Breast epithelium (tissue), 3 donors: ENCODE measurements at regions not wholly inside any gene's neighbourhood (a gene's known extent, or its start where the extent isn't known, plus 50 kb on each side); places are given as distances from the start of the nearest gene placed in this dataset.

Experiments used
- CTCF ChIP-seq, 3 donors: fragments of 450-650 bp; IDR thresholded peaks; one replicate each; pipeline ENCODE4 v1.5.1; 2016 to 2017; ENCODE audit warnings: antibody characterized with exemption in 3 of 3, mild to moderate bottlenecking in 3 of 3, moderate library complexity in 3 of 3
- POLR2A ChIP-seq: fragments of 450-650 bp; IDR thresholded peaks from one replicate; pipeline ENCODE4 v1.6.1; 2016; ENCODE audit warnings: antibody characterized with exemption, mild to moderate bottlenecking, moderate library complexity

GRCh38 chr1:55861676-55862340, 646.6 kb upstream of the USP24 start:
- TF ChIP-seq CTCF (IDR thresholded peaks at IDR 0.05) (no peak), POLR2A (no peak)
